ENCODE measurements at regions not wholly inside any gene's neighbourhood (a gene's known extent, or its start where the extent isn't known, plus 50 kb on each side); places are given as distances from the start of the nearest gene placed in this dataset.

GRCh38 chr10:128551475-128551874 lies 425.3 kb upstream of the MKI67 start:
- in situ Hi-C loops (cut with HindIII; ENCODE audit: extremely low pct_ligation_motif_present, low pct_unique_long_range_greater_than_20kb) = no loop called here
- FAIRE-seq = no peak
- TF ChIP-seq, protein P1, sequence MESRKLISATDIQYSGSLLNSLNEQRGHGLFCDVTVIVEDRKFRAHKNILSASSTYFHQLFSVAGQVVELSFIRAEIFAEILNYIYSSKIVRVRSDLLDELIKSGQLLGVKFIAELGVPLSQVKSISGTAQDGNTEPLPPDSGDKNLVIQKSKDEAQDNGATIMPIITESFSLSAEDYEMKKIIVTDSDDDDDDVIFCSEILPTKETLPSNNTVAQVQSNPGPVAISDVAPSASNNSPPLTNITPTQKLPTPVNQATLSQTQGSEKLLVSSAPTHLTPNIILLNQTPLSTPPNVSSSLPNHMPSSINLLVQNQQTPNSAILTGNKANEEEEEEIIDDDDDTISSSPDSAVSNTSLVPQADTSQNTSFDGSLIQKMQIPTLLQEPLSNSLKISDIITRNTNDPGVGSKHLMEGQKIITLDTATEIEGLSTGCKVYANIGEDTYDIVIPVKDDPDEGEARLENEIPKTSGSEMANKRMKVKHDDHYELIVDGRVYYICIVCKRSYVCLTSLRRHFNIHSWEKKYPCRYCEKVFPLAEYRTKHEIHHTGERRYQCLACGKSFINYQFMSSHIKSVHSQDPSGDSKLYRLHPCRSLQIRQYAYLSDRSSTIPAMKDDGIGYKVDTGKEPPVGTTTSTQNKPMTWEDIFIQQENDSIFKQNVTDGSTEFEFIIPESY (CRISPR knock-in tag; IDR thresholded peaks at IDR 0.05) = no peak
- no peak for TF ChIP-seq ZBTB1 (CRISPR knock-in tag; IDR thresholded peaks at IDR 0.05; ENCODE audit: borderline replicate concordance)
- TF ChIP-seq ZNF441 (CRISPR knock-in tag; IDR thresholded peaks at IDR 0.05; ENCODE audit: borderline replicate concordance) = no peak
- no peak for TF ChIP-seq NKX3-1 (CRISPR knock-in tag; IDR thresholded peaks at IDR 0.05)
- TF ChIP-seq ZNF335 (CRISPR knock-in tag; IDR thresholded peaks at IDR 0.05) = no peak
- no peak for TF ChIP-seq GRHL1 (CRISPR knock-in tag; conservative IDR thresholded peaks at IDR 0.05)
- no peak for TF ChIP-seq SKIL (CRISPR knock-in tag; IDR thresholded peaks at IDR 0.05; ENCODE audit: borderline replicate concordance)
- no peak for TF ChIP-seq PAWR (CRISPR knock-in tag; IDR thresholded peaks at IDR 0.05; ENCODE audit: borderline replicate concordance)
- TF ChIP-seq, protein P2, sequence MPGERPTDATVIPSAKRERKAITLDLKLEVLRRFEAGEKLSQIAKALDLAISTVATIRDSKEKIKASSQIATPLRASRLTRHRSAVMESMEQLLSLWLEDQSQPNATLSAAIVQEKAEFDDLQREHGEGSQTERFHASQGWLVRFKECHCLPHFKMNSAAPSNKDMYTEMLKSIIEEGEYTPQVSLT (CRISPR knock-in tag; IDR thresholded peaks at IDR 0.05; ENCODE audit: borderline replicate concordance, low read depth) = no peak
- TF ChIP-seq, protein P3, sequence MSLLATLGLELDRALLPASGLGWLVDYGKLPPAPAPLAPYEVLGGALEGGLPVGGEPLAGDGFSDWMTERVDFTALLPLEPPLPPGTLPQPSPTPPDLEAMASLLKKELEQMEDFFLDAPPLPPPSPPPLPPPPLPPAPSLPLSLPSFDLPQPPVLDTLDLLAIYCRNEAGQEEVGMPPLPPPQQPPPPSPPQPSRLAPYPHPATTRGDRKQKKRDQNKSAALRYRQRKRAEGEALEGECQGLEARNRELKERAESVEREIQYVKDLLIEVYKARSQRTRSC (CRISPR knock-in tag; IDR thresholded peaks at IDR 0.05; ENCODE audit: low read depth) = no peak
- no peak for TF ChIP-seq FOXK2 (IDR thresholded peaks at IDR 0.05)
- TF ChIP-seq, protein P4, sequence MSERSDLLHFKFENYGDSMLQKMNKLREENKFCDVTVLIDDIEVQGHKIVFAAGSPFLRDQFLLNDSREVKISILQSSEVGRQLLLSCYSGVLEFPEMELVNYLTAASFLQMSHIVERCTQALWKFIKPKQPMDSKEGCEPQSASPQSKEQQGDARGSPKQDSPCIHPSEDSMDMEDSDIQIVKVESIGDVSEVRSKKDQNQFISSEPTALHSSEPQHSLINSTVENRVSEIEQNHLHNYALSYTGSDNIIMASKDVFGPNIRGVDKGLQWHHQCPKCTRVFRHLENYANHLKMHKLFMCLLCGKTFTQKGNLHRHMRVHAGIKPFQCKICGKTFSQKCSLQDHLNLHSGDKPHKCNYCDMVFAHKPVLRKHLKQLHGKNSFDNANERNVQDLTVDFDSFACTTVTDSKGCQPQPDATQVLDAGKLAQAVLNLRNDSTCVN (CRISPR knock-in tag; IDR thresholded peaks at IDR 0.05; ENCODE audit: borderline replicate concordance) = no peak
- TF ChIP-seq ZNF432 (CRISPR knock-in tag; IDR thresholded peaks at IDR 0.05; ENCODE audit: borderline replicate concordance) = no peak
- TF ChIP-seq, protein P5, sequence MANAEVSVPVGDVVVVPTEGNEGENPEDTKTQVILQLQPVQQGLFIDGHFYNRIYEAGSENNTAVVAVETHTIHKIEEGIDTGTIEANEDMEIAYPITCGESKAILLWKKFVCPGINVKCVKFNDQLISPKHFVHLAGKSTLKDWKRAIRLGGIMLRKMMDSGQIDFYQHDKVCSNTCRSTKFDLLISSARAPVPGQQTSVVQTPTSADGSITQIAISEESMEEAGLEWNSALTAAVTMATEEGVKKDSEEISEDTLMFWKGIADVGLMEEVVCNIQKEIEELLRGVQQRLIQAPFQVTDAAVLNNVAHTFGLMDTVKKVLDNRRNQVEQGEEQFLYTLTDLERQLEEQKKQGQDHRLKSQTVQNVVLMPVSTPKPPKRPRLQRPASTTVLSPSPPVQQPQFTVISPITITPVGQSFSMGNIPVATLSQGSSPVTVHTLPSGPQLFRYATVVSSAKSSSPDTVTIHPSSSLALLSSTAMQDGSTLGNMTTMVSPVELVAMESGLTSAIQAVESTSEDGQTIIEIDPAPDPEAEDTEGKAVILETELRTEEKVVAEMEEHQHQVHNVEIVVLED (CRISPR knock-in tag; IDR thresholded peaks at IDR 0.05; ENCODE audit: borderline replicate concordance) = no peak
- no peak for TF ChIP-seq BRD4 (CRISPR knock-in tag; IDR thresholded peaks at IDR 0.05)

More at GRCh38 chr10:128551475-128551874, 425.3 kb upstream of the MKI67 start:
- Histone ChIP-seq H3K36me3 (replicated peaks in 1 of 2; ENCODE audit: control insufficient read depth in 1 of 2, insufficient read depth in 2 of 2, low read length in 2 of 2) (no peaks in the 10 kb centered on the region), H3K79me2 (ENCODE audit: insufficient read depth, low read length) (no peaks in the 10 kb centered on the region), H4K20me1 (ENCODE audit: insufficient read depth, low read length) (no peaks in the 10 kb centered on the region), H3K27me3 (ENCODE audit: control insufficient read depth in 1 of 2, insufficient read depth in 2 of 2, low read length in 2 of 2) (peaks cover 0 to 33% of the 10 kb centered on the region in 2 experiments; a peak in 2 of 5 replicates), H3K9ac (ENCODE audit: insufficient read depth, low read depth, low read length) (no peak overlapping the region), H3K4me2 (ENCODE audit: low read depth, low read length) (no peak overlapping the region), H2AFZ (ENCODE audit: low read length) (no peak overlapping the region), H3K9me3 (ENCODE audit: low read length) (no peaks in the 10 kb centered on the region), H3K4me3 (replicated peaks in 1 of 3; ENCODE audit: insufficient read depth in 1 of 3, low read depth in 2 of 3, low read length in 3 of 3) (no peak overlapping the region), H3K4me1 (ENCODE audit: insufficient read depth, low read length) (no peaks in the 10 kb centered on the region), H3K27ac (ENCODE audit: extremely low read length, insufficient read depth, low read length) (no peak overlapping the region)
- DNase-seq (ENCODE audit: low spot score) (no peak), ATAC-seq (no peak)
- no TSS peak for BruUV-seq (replicated peaks)
- intact Hi-C loops (cut with micrococcal nuclease; ENCODE audit: unreplicated experiment) = no loop called here
- ChIA-PET CTCF (ENCODE audit: low intra/inter-chr PET ratio, low total read pairs) (no interaction called here), POLR2A (no interaction called here)
- 5% methylated on average over 7 of the region's 7 CpGs for WGBS (ENCODE audit: low lambda C conversion rate)

Data from HepG2 (cell line).